ENCODE measurements at regions not wholly inside any gene's neighbourhood (a gene's known extent, or its start where the extent isn't known, plus 50 kb on each side); places are given as distances from the start of the nearest gene placed in this dataset.

GRCh38 chr9:89813482-89813881 lies 208.7 kb downstream of the GADD45G start:
- POLR2A ChIA-PET = interaction anchor here (1.5 kb wide), 1 partner anchor 209 kb away, joined by 5 read pairs; the partner anchor contains the start of gene GADD45G

DNA sequence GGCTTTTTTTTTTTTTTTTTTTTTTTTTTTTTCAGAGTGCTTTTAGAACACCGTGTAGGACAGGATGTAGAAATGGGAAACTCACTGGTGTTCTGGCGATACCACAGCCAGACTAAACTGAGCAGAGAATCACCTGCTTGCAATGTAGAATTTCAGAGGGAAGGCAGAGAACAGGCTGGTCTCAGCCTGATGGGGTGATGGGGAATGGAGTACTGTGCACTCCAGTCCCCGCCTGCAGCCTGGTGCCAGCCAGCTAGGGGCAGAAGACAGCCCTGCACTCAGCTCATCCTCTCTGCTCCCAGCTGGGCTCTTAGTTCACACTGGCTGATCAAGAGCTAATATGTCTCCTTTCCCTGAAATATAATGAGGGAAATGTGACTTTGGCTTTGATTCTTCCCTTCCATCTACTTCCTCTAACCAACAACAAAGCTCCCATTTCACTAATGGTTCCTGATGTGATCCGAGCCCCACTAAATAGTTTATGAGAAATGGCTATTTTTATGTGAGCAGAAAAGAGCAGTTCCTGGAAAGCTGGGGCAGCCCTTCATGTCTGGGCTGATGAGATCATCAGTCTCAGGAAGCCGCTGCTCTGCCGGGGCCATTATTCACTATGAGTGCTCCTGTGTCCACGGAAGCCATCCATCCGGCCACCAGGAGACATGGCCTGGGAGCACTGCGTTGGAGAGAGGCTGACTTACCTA lies 209.7 kb downstream of the GADD45G start:
- no peaks in the 10 kb centered on the region for H3K9me2 ChIP-seq
- H3K27me3 ChIP-seq (ENCODE audit: insufficient read depth) = no peaks in the 10 kb centered on the region
- no peaks in the 10 kb centered on the region for H3K36me3 ChIP-seq (replicated peaks in 1 of 2; ENCODE audit: control insufficient read depth in 1 of 2, insufficient read depth in 2 of 2, low read length in 1 of 2)
- H3K4me1 ChIP-seq (ENCODE audit: control insufficient read depth in 1 of 2, insufficient read depth in 2 of 2, low read depth in 1 of 2, low read length in 1 of 2) = peaks cover 0 to 25% of the 10 kb centered on the region in 2 experiments; a peak in 1 of 4 replicates
- peak; percentile 66 for DNase-seq
- H3K9ac ChIP-seq = no peak overlapping the region
- H3K4me3 ChIP-seq (ENCODE audit: low read depth in 2 of 2, low read length in 1 of 2) = no peak overlapping the region
- no peaks in the 10 kb centered on the region for H3K79me2 ChIP-seq (ENCODE audit: insufficient read depth)
- TF ChIP-seq RAD21 (IDR thresholded peaks at IDR 0.05; ENCODE audit: low read length) = 0 out of 2 replicates have a peak, but pooled peaks have one; percentile 21
- TF ChIP-seq, protein P1, sequence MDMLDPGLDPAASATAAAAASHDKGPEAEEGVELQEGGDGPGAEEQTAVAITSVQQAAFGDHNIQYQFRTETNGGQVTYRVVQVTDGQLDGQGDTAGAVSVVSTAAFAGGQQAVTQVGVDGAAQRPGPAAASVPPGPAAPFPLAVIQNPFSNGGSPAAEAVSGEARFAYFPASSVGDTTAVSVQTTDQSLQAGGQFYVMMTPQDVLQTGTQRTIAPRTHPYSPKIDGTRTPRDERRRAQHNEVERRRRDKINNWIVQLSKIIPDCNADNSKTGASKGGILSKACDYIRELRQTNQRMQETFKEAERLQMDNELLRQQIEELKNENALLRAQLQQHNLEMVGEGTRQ (IDR thresholded peaks at IDR 0.05; ENCODE audit: borderline replicate concordance, low read depth, low read length) = no peak
- H2AFZ ChIP-seq (ENCODE audit: low read depth) = no peak overlapping the region
- H4K20me1 ChIP-seq (ENCODE audit: insufficient read depth) = no peaks in the 10 kb centered on the region
- no peaks in the 10 kb centered on the region for H3F3A ChIP-seq (replicated peaks; ENCODE audit: insufficient read depth)
- POLR2A ChIA-PET = interaction anchor here (1.0 kb wide), 1 partner anchor 139 kb away, joined by 3 read pairs; no protein-coding TSS in a partner anchor
- WGBS (ENCODE audit: low lambda C conversion rate) = 33% methylated on average over 7 of the region's 9 CpGs
- H3K9me3 ChIP-seq = no peaks in the 10 kb centered on the region
- CTCF ChIA-PET = interaction anchor here (0.8 to 2.4 kb wide), 8 partner anchors 10 to 285 kb away, joined by 3 to 9 read pairs (median 4); no protein-coding TSS in a partner anchor
- H3K4me2 ChIP-seq = no peak overlapping the region
- H3K27ac ChIP-seq (ENCODE audit: low read depth in 2 of 2, low read length in 1 of 2) = peak overlapping the region in 1 of 2 experiments; percentile 51; a peak in 2 of 4 replicates

More at GRCh38 chr9:89813482-89813881, 208.7 kb downstream of the GADD45G start:
- Histone ChIP-seq H3K79me2 (ENCODE audit: insufficient read depth) (no peaks in the 10 kb centered on the region), H3K9me2 (no peaks in the 10 kb centered on the region), H3K27me3 (ENCODE audit: insufficient read depth) (no peaks in the 10 kb centered on the region), H3K9me3 (no peaks in the 10 kb centered on the region), H3K27ac (ENCODE audit: low read depth in 2 of 2, low read length in 1 of 2) (no peak overlapping the region), H3K4me1 (ENCODE audit: control insufficient read depth in 1 of 2, insufficient read depth in 2 of 2, low read depth in 1 of 2, low read length in 1 of 2) (peaks cover 0 to 27% of the 10 kb centered on the region in 2 experiments; a peak in 1 of 4 replicates), H3K36me3 (replicated peaks in 1 of 2; ENCODE audit: control insufficient read depth in 1 of 2, insufficient read depth in 2 of 2, low read length in 1 of 2) (no peaks in the 10 kb centered on the region), H3F3A (replicated peaks; ENCODE audit: insufficient read depth) (no peaks in the 10 kb centered on the region), H3K9ac (no peak overlapping the region), H3K4me3 (ENCODE audit: low read depth in 2 of 2, low read length in 1 of 2) (no peak overlapping the region), H4K20me1 (ENCODE audit: insufficient read depth) (no peaks in the 10 kb centered on the region), H3K4me2 (no peak overlapping the region), H2AFZ (ENCODE audit: low read depth) (no peak overlapping the region)
- no peak for DNase-seq
- CTCF ChIA-PET = interaction anchor here (1.5 to 2.4 kb wide), 5 partner anchors 9 to 286 kb away, joined by 4 to 9 read pairs (median 5); no protein-coding TSS in a partner anchor
- 65% methylated on average over 4 of the region's 5 CpGs for WGBS (ENCODE audit: low lambda C conversion rate)
- TF ChIP-seq, protein P2, sequence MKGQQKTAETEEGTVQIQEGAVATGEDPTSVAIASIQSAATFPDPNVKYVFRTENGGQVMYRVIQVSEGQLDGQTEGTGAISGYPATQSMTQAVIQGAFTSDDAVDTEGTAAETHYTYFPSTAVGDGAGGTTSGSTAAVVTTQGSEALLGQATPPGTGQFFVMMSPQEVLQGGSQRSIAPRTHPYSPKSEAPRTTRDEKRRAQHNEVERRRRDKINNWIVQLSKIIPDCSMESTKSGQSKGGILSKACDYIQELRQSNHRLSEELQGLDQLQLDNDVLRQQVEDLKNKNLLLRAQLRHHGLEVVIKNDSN (IDR thresholded peaks at IDR 0.05; ENCODE audit: borderline replicate concordance, low read depth) = no peak
- TF ChIP-seq MAX (IDR thresholded peaks at IDR 0.05; ENCODE audit: low read depth) (no peak), GATA2 (CRISPR knock-in tag; IDR thresholded peaks at IDR 0.05) (no peak), RAD21 (IDR thresholded peaks at IDR 0.05; ENCODE audit: low read length) (no peak), YY1 (IDR thresholded peaks at IDR 0.05; ENCODE audit: low read depth) (no peak), RFX5 (IDR thresholded peaks at IDR 0.05; ENCODE audit: low read length) (no peak), ELF1 (IDR thresholded peaks at IDR 0.05) (no peak), SMC3 (IDR thresholded peaks at IDR 0.05; ENCODE audit: low read depth, low read length) (no peak), TEAD4 (IDR thresholded peaks at IDR 0.05; ENCODE audit: borderline replicate concordance, insufficient read depth) (no peak), FOXM1 (IDR thresholded peaks at IDR 0.05; ENCODE audit: low read depth) (no peak), FOSL2 (IDR thresholded peaks at IDR 0.05; ENCODE audit: borderline replicate concordance, low read depth) (no peak), GABPA (IDR thresholded peaks at IDR 0.05; ENCODE audit: low read depth) (no peak), IRF3 (IDR thresholded peaks at IDR 0.05; ENCODE audit: low read depth, low read length) (no peak)

All from SK-N-SH (cell line).